Stimulated activated CD8-positive, alpha-beta memory T cell treated with anti-CD3 and anti-CD28 coated beads, Interleukin-7, amount 100 ng/mL, for 1 hour (primary cell): ENCODE measurements at regions not wholly inside any gene's neighbourhood (a gene's known extent, or its start where the extent isn't known, plus 50 kb on each side); places are given as distances from the start of the nearest gene placed in this dataset.

ENCODE experiments used
- DNase-seq, 2 donors: peaks; one replicate each; pipeline ENCODE4 v3.0.0-alpha.2; 2020; ENCODE audit warnings: low read depth in 2 of 2

DNA sequence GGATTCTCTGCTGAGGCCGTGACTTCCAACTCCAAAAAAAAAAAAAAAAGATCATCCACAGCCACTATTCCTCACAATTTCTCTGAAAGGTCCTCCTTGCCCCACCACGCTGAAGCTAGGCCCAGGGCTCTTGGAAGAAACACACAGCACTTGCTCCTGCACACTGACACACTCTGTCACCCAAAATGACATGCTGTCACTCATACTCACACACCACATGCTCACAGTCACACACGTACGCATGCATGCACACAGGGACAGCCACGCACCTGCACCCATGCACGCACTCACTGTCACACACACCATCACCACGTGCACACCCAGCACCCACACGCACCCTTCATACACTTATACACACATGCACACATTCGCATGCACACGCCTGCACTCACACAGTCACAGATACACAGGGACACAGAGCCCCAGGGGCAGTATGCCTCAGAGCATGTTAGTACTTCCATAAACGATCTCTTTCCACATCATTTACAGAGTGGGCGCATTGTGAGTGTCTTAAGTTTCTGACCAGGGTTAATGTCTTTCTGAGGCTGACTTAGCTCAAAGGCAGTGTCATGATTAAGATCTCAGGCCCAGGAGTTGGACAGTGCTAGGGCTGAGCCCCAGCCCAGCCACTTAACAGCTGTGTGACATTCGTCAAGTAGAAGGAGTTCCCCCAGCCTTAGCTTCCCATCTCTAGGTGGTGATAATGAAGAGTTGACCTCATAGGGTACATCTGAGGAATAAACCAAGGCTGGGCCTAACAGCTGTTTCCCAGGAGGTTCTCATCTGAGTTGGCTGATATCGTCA lies 93.4 kb downstream of the GLI2 start:
- DNase-seq: no peak

DNA sequence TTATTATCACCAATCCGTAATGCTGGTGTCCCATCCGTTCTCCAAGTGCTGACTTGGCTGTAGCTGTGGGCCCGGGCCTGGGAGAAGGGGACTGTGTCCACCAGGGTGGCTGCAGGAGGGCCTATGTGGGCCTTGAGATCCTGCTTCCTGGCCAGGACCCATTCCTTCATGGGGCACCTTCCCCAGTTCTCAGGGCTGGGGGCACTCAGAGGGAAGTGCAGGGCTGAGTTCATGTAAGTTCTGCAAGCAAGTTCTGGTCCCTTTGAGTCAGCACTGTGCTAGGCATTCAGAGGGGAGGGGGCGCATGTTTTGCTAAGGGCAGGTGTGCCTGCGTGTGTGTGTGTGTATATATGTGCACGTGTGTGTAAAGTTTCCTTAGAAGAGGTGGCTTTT lies 94.0 kb downstream of the GLI2 start:
- no peak for DNase-seq

DNA sequence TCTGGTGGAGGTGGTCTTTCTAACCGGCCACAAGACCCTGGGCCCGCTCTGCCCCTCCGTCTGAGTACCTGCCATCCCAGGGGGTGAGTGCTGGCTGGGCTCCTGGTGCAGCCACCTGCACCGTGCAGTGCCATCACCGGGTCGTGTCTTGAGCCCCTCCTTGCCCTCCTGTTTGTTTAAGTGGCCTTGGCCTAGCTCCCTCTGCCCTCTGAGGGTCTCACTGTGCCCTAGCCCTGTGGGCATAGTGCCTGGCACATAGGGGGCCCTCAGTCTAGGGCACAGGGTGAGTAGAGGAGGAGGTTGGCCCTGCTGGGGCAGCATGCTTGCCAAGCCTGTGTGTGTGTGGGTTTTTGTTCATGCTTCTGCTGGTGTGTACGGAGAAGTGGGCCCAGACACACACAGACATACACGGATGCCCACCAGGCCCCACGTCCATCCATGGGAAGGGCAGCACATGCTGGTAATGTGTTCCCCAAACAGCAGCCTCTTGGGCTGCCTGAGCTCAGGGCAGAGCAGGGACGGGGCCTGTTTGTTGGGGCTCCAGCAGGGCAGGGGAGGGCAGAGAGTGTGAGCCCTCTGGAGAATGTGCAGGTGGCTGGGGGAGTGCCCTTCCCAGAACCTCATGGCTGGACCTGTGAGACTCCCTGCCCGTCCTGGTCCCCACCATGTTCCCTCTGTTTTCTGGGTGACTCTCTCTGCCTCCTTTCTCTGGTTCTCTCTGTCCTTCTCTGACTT lies 94.6 kb downstream of the GLI2 start:
- DNase-seq: no peak

DNA sequence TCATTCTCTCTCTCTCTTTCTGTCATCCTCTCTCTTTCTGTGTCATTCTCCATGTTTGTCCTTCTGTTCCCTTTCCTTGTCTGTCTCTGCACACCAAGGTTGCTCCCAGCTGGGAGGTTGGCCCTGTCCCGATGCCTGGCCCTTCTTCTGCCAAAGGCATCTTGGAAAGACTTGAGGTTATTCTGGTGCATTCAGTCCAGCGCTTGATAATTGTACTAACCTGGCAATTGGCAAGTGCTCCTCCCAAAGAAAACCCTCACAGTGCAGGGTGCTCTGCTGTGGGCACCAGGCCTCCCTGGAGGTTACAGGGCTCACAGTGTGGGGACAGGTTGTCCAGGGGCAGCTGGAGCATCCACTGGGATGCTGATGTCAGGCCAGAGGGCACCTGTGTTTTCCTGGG lies 95.4 kb downstream of the GLI2 start:
- no peak for DNase-seq

DNA sequence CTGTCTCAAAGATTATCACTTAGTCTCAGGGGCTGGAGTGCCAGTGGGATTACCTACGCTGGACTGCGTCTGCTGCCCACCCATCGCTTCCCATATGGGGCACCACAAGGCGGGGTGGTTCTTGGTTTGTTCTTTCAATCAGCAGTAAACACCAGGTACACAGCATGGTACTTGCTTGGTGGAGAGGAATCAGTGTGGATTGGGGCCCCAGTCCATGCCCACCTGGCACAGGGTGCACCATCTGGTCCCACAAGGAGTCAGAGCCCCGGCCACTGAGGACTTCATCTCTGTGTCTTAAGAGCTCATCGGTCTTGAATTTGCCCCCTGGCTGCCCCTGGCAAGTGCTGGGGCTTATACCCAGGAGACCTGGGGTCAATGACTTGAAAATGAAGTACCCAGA lies 96.2 kb downstream of the GLI2 start:
- DNase-seq: no peak

DNA sequence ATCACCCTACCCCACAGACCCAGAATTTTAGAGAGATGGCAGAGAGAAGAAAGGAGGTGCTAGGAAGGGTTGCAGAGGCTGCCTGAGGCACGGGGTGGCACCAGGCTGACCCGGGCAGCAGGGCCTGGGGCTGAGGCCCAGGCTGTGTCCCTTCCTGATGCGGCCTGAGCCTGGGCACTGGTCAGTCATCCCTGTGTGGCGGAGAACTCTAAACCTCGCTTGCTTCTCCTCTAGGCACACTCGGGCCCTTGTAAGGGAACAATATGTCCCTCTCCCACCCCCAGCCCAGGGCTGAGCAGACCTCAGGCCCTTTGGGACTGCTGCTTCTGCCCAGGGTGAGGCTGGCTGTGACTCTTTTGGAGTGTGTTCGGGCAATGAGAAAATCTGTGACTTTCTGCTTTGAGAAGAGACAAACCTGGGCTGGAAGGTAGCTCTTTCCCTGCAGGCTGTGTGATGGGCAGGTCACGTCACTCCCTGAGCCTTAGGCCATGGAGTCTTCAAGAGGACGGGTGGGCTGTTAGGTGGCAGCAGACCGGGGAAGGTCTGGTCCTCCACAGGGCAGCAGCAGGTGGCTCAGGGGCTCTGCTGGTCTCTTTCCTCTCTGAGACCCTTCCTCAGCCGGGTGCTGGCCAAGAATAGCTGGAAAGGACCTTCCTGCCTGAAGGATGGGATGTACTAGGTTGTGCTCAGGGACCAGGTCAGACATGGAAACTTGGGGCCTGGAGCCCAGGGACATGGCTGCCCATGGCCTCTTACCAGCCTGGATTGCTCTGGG lies 96.8 kb downstream of the GLI2 start:
- no peak for DNase-seq

DNA sequence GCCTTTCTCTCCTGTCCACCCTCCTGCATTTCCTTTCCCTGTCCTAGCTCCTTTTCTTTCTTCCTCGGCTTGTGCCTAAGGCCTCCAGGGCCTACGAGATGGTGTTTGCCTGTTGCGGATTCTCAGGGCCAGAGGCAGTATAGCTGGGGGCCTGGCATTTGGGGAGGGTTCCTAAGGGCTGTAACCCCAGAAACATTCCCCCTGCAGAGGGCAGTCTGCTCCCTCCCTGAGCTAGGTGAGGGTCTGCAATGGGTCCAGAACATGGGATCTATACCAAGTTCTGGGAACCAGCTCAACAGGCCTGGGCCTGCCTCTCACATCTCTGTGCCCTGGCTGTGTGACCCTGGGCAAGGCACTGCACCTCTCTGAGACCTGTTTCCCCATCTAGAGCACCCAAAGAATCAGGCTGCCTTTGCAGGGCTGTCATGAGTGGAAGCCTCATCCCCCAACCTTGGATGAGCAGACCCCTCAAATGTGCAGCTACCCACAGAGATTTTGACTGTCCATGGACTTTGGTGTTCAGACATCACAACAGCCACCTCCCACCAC lies 97.5 kb downstream of the GLI2 start:
- DNase-seq: no peak

DNA sequence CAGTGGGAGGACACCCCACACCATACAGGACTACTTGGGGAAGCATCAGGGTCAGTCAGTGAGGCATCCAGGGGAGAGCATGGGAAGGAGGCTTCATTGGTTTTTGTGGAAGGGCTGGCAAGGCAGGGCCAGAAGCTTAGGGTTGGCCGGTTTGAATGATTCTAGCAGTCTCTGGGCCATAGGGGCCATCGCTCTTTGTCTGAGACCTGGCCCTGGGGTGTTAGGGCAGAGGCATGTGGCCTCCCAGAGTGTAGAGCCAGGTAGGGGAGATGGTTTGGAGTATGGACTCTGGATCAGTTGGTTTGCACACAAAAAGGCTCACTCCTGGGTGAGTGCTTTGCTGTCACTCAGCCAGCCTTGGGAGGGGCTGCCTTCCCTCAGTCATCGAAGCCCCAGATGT lies 98.5 kb downstream of the GLI2 start:
- no peak for DNase-seq

DNA sequence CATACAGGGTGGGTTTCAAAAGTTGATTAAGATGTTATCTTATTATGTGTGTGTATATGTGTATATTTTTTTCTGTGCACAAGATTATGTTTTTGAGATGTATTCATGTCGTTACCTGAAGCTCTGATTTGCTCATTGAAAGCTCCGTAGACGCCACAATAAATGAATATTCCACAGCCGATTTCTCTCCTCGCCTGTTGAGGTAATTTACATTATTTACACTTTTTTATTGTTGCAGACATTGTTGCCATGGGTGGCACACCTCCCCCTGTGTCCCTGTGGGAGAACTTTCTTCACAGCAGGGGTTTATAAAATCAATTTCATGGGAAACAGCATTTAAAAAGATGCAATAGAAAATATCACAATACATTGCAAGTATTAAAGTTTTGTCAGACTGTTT lies 100.6 kb downstream of the GLI2 start:
- no peak for DNase-seq

DNA sequence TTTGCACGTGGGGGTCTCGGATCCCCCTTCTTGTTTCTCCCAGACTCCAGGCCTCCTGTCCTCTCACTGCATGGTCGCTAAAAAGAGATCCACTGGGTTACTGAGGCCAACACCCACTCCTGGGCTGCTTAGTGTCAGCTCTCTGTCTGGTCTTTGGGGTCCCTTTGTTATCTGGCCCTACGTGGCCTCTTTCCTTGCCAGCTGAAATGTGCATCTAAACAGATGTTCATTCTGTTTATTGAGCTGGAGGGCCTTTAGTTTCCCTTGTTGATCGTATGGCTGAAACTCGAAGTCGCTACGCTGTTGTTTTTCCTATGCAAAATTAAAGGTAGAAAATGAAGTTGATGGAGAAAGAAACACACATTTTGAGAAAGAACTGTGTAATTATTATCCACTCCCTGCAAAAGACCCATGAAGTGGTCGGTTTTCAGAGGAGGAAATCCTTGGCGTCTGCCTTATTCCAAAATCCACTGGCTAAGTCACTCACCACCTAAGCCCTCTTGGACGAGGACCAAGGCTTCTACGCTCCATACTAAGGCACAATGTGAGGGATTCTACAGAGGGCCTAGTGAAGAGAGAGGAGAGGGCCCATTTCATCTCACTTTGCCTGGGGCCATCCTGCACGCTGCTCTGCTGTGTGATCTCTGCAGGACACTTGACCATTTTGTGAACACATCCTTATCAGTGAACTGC lies 105.3 kb downstream of the GLI2 start:
- no peak for DNase-seq

DNA sequence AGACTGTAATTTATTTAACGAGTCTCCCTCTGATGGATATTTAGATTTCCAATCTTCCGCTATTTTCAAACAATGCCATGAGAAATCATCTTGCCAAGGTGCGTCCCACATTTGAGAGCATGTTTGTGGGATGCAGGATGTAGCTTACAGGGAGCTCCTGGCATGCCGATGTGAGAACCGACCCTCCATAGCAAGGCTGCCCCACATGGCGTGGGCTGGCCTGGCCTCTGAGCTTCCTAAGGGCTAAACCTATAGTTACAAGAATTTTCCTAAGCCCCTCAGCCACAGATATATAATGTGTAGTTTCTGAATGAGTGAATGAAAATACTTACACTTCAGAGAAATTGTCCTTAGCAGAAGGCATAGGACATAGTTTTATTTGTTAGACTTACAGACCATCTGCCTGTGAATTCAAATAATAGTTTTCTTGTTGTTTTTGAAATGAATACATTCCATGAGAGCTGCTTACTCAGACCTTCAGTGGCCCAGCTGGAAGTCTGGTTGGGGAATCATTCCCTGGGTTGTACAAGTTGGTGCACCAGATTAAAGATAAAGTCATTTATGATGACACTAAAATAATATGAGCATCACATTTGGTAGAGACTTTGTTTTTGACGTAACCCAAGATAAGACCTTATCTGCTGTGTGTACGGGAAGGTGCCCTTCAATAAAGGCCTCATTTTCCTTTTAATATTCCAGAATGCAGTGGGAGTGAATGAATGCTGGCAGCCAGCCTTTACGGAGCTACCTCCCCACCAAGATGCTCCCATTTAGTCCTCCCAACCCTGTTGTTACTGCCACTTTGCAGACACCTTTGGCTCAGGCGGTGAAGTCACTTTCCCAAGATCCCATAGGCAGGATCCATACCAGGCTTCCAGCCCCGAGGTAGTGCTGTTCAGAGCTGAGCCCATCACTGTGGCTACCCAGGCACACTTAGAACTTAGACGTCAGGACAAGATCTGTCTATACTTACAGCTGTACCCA lies 107.1 kb downstream of the GLI2 start:
- DNase-seq: no peak

DNA sequence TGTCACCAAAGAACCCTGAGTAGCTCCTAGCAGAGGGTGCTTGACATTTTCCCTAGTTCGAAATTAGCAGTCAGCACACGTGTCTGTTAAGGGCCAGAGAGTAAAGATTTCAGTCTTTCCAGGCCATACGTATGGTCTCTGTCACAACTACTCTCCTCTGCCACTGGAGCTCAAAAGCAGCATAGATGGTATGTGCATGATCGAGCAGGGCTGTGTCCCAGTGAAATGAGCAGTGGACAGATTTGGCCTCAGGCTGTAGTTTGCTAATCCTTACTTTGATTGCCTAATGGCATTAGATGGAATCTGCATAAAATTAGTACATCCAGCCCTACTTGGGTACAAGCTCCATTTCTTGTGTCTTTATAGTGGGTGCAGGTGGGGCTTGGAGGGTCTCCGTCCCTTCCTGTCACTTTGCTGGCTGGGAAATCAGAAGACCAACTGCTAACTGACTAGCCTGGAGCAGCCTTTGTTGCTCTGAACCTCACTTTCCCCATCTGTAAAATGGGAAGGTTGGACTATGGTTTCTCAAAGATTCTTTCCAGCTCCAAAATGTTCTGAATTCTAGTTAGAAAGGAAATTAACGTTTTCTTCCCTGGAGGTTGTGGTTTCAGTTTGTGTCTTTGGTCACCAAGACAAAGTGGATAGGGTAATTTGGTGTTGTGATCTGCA lies 108.5 kb downstream of the GLI2 start:
- no peak for DNase-seq

DNA sequence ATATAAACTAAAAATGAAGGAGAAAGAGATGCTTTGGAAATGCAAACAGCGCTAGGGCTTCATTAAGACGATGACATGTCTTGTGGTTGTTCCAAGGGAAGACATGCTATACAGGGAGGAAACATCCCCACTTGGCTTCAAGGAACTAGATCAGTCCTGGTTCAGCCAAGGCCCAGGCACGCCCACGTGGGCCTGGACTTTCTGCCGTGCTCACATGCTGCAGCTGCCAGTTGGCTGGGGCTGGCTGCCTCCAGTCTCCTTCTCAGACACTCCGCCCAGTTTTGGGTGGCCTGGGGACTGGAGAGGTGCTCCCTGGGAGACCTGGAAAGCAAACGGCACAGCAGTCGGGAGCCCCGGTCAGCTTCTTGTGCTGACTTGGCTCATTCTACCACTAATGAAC lies 109.6 kb downstream of the GLI2 start:
- DNase-seq: no peak

DNA sequence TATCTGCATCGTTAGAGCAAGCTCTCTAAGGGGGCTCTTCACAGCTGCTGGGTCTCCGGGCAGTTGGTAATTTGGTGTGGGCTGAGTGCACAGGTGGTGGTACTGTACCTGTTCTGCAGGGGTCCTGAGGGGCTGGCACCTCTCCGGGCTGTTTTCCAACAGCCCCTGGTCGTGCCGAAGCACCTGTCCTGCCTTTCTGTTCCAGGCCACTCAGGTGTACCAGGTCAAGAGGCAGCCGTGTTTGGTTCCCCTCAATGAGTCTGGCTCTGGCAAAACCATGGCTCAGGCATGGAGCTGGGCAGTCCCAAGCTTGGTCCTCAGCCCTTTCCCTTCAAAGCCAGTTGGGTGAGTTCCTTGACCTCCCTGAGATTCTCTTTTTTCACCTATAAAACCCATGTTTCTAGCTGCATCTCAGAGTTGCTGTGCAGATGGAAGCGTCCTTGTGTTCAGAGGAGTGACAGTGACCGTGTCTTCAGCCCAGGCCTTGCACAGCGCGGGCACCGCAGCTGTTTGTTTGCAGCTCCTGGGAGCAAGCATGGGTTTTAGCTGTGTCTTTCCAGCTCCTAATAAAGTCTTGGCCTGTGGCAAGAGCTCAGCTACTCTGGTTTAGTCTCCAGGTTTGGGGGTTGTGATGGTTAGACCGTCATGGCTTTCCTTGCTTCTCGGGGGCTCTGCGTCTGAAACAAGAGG lies 110.9 kb downstream of the GLI2 start:
- no peak for DNase-seq

DNA sequence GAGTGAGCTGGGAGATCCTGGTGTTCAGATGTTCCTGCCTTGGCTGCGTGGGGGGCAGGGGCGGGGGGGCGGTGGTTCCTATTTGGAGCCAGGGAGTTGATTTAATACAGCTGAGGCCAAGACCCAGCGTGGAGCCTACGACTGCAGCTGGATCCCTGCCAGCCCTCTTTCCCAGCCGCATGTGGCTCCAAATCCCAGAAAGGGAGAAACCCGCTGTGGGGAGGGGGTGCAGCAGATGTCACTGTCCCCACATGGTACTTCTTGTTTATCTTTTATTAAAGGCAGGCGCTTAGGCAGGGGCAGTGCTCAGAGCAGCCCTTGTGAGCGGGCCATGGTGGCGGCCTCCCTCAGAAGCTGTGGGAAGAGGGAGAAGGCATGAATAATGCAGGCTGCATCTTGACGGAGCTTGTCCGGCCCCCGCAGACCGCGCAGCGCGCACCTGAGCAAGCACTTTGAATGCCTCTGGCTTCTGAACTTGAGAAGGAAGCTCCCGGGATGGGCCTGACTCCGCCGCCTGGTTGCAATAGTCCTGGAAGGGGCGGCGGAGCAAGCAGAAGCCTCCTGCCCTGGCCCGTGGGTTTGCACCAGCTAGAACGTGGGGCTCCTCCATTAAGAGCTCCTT lies 112.1 kb downstream of the GLI2 start:
- no peak for DNase-seq

DNA sequence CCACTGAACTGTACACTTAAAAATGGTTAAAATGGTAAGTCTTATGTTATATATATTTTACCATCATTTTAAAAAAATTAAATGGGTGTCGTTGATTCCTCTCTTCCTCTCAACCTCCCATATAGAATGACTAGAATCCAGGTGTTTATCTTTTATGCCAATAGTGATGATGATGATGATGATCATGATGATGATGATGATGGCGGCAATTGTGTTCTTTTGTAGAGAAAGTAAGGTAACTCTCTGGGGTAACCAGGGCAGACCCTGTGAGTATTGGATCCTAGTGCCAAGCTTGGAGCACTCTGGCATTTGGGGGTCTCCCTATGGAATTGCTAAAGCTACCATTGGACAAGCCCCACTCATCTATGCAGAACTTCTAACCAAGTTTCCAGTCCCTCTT lies 113.6 kb downstream of the GLI2 start:
- DNase-seq: no peak

DNA sequence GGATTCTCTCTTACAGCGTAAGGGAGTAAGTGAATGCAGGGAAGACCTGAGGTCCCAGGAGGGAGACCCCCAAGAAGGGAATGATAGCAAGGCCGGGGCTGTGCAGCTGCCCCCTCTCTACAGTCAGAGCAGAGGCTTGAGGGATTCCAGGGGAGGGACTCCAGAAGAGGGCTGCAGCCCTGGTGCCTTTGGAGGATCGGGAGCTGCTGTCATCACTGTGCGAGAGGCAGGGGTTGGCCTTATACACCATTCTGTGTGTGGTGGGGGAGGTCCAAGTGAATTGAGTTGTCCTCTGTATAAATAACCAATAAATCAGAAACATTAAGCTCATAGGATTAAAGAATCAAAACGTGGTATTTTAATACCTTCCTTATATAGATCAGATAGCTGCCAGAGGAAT lies 114.9 kb downstream of the GLI2 start:
- no peak for DNase-seq

DNA sequence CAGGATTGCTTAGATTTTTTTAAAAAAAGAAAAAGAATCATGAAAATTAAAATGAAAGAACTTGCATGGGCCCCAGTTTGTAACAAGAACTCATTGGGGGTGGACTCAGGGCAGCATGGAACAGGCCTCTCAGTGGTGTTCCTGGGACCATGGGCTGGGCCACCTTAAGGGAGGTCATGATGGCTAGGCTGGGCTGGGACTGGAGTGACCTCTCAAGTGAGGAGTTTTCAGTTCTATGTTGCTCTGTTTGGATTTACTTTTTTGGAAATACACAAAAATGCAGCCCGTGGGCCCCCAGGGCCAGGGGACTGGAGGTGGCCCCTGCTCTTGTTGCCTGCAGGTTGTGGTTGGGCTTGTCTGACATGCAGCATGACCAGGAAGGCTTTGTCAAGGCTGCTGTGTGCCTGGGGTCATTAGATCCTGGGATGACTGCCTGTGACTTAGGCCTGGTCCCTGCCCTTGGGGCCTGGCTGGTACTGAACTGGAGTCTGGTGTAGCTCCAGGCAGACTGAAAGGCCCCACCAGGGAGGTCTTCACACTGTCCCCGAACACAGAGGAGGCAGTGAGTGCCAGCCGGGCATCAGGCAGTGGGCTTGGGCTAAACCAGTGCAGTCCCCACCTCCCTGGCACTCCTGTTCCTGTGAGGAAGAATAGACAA lies 115.6 kb downstream of the GLI2 start:
- no peak for DNase-seq
